H1 (cell line): ENCODE measurements at regions not wholly inside any gene's neighbourhood (a gene's known extent, or its start where the extent isn't known, plus 50 kb on each side); places are given as distances from the start of the nearest gene placed in this dataset.

Source experiments
- CREB1 ChIP-seq: IDR thresholded peaks from 2 replicates; pipeline ENCODE4 v1.6.1; 2012; ENCODE audit warnings: inconsistent platforms
- HDAC6 ChIP-seq: IDR thresholded peaks from one replicate; pipeline ENCODE4 v1.7.1; 2012; ENCODE audit warnings: low read depth, mild to moderate bottlenecking, inconsistent platforms, low read length, moderate library complexity
- JUN ChIP-seq: IDR thresholded peaks from 2 replicates; pipeline ENCODE4 v1.6.1; 2011; ENCODE audit warnings: low read depth, mild to moderate bottlenecking, improper control_type of control experiment, low read length
- SIRT6 ChIP-seq: IDR thresholded peaks from one replicate; pipeline ENCODE4 v1.7.1; 2012; ENCODE audit warnings: low read length, inconsistent platforms

DNA sequence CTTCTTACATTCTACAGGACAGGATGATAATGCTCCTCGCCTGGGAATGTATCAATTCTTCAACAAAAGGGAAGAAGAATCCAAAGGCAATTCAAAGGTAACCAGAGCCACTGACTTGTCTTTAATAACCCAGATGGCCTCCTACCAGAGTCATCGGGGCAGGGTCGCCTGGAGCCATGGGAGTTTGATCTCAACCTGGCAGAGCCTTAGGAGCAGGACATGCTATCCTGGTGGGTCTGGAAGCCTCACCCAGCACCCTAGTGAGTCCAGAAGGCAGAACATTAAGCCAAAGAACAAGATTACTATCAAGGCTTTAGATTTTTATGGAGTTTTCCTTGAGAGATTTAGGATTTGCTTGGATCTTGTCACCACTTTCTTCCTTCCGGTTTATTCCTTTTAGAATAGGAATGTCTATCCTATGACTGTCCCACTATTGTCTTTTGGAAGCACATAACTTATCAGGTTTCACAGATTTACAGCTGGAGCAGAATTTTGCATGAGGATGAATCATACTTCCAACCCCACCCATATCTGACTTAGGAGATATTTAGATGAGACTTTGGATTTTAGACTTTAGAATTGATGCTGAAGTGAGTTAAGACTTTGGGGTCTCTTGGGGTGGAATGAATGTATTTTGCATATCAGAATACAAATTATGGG is 330.3 kb upstream of the GOLIM4 start (continued):
- TF ChIP-seq HDAC6 (no peak), CREB1 (no peak), SIRT6 (no peak), JUN (no peak)
